ENCODE measurements at regions not wholly inside any gene's neighbourhood (a gene's known extent, or its start where the extent isn't known, plus 50 kb on each side); places are given as distances from the start of the nearest gene placed in this dataset.
A peak's percentile ranks its signal among the peaks of the same experiment; 100 is the strongest.
"Not testable (repeated sequence)": the region's sequence is repeated elsewhere in the genome, so short reads cannot be mapped to it uniquely, and the experiment has no call there.

GRCh38 chr1:94362466-94363058 is 55.6 kb upstream of the ABCD3 start:
- no peak for DNase-seq (ENCODE audit: low spot score)

- no peak for DNase-seq (ENCODE audit: low spot score)
Measured at GRCh38 chr1:94358630-94359599, 59.3 kb upstream of the ABCD3 start.

- no peak for DNase-seq (ENCODE audit: low spot score)
Measured at GRCh38 chr1:94357661-94358060, 60.5 kb upstream of the ABCD3 start.

GRCh38 chr1:94355485-94355980 is 62.7 kb upstream of the ABCD3 start:
- DNase-seq (ENCODE audit: low spot score), result no peak

- no peak for DNase-seq (ENCODE audit: low spot score)
Measured at GRCh38 chr1:94351481-94351880, 66.7 kb upstream of the ABCD3 start.

GRCh38 chr1:94350350-94350924 is 67.8 kb upstream of the ABCD3 start:
- no peak for DNase-seq (ENCODE audit: low spot score)

GRCh38 chr1:94349853-94350252 is 68.3 kb upstream of the ABCD3 start:
- DNase-seq (ENCODE audit: low spot score), result peak; percentile 10

GRCh38 chr1:94348386-94348785 is 69.8 kb upstream of the ABCD3 start:
- not testable (repeated sequence) for DNase-seq (ENCODE audit: low spot score)

GRCh38 chr1:94345148-94345721 is 73.0 kb upstream of the ABCD3 start:
- no peak for DNase-seq (ENCODE audit: low spot score)

- DNase-seq (ENCODE audit: low spot score), result no peak
Measured at GRCh38 chr1:94342416-94342815, 75.8 kb upstream of the ABCD3 start.

GRCh38 chr1:94339206-94339927 is 78.8 kb upstream of the ABCD3 start:
- no peak for DNase-seq (ENCODE audit: low spot score)

- DNase-seq (ENCODE audit: low spot score), result no peak
Measured at GRCh38 chr1:94336991-94337390, 81.2 kb upstream of the ABCD3 start.

GRCh38 chr1:94335950-94336349 is 82.2 kb upstream of the ABCD3 start:
- peak; percentile 96 for DNase-seq (ENCODE audit: low spot score)

- no peak for DNase-seq (ENCODE audit: low spot score)
Measured at GRCh38 chr1:94335447-94335846, 82.7 kb upstream of the ABCD3 start.

GRCh38 chr1:94334764-94335163 is 83.4 kb upstream of the ABCD3 start:
- DNase-seq (ENCODE audit: low spot score), result no peak

GRCh38 chr1:94332952-94333351 is 85.2 kb upstream of the ABCD3 start:
- DNase-seq (ENCODE audit: low spot score), result no peak

GRCh38 chr1:94332516-94332915 is 85.7 kb upstream of the ABCD3 start:
- no peak for DNase-seq (ENCODE audit: low spot score)

- peak; percentile 39 for DNase-seq (ENCODE audit: low spot score)
Measured at GRCh38 chr1:94329986-94330385, 88.2 kb upstream of the ABCD3 start.

GRCh38 chr1:94329276-94329675 is 88.9 kb upstream of the ABCD3 start:
- DNase-seq (ENCODE audit: low spot score), result no peak

GRCh38 chr1:94327001-94327690 is 89.8 kb upstream of the ARHGAP29 start:
- DNase-seq (ENCODE audit: low spot score), result no peak

GRCh38 chr1:94326329-94326728 is 88.9 kb upstream of the ARHGAP29 start:
- peak; percentile 28 for DNase-seq (ENCODE audit: low spot score)

Data from cerebellar cortex (tissue), 1 donor.